HCT116 (cell line): ENCODE measurements at regions not wholly inside any gene's neighbourhood (a gene's known extent, or its start where the extent isn't known, plus 50 kb on each side); places are given as distances from the start of the nearest gene placed in this dataset.

Experiments
- ATAC-seq: fragments of 200-7000 bp; cut with Tn5 transposase; 2 replicates; pipeline ENCODE4 v1.9.1; 2020; ENCODE audit warnings: mild to moderate bottlenecking, moderate library complexity
- BruUV-seq: library from RNA; stranded (reverse); fragments of 400-500 nt; replicated peaks from 2 replicates; lab custom pipeline; 2021; lab: Mats Ljungman, UMichigan
- CTCF ChIA-PET: fragments of 300-600 bp; sonication (Branson Sonifier 250); formaldehyde crosslinking; loops from one replicate; lab custom pipeline; 2021; ENCODE audit warnings: antibody characterized with exemption; lab: Charles Lee
- POLR2A ChIA-PET: fragments of 300-600, 350-600 bp; sonication (Branson Sonifier 250); formaldehyde crosslinking; loops from one replicate; lab custom pipeline; 2021; ENCODE audit warnings: antibody characterized with exemption; lab: Charles Lee
- RAD21 ChIA-PET, 2 experiments: fragments of 300-600 bp; sonication (Branson Sonifier 250); formaldehyde crosslinking; loops; one replicate each; lab custom pipeline; 2023; ENCODE audit warnings: low total read pairs in 2 of 2; ENCODE audit not compliant: uncharacterized antibody in 2 of 2, unreplicated experiment in 2 of 2, low non-redundant PET in 1 of 2; lab: Charles Lee
- DNase-seq: peaks from one replicate; pipeline ENCODE4 v3.0.0-alpha.2; 2010; ENCODE audit warnings: low read depth, low spot score
- H2AFZ ChIP-seq: fragments of 200-600 bp; shearing (Covaris generic), sonication (generic); 2 replicates; pipeline ENCODE4 v1.6.1; 2017; ENCODE audit warnings: low read depth, mixed run types, mixed read lengths, antibody characterized with exemption, low read length; ENCODE audit not compliant: poor library complexity, severe bottlenecking
- H3K27ac ChIP-seq: 2 replicates; pipeline ENCODE4 v1.5.1; 2012; ENCODE audit warnings: low read depth, low read length
- H3K27me3 ChIP-seq: fragments of 200-600 bp; sonication (generic); 2 replicates; pipeline ENCODE4 v1.6.1; 2016; ENCODE audit warnings: mixed run types, low read length, mixed read lengths; ENCODE audit not compliant: insufficient read depth
- H3K36me3 ChIP-seq, 2 experiments: fragments of 200-500 bp in 1 of 2; fragments of 200-600 bp in 1 of 2; sonication (Bioruptor generic) in 1 of 2; sonication (generic) in 1 of 2; 2 replicates each; pipeline versions ENCODE4 v1.5.1 to v1.6.1; 2014 to 2016; ENCODE audit warnings: low read length in 2 of 2, inconsistent platforms in 1 of 2, mixed read lengths in 1 of 2, mixed run types in 1 of 2; ENCODE audit not compliant: insufficient read depth in 2 of 2, control insufficient read depth in 1 of 2
- H3K4me1 ChIP-seq, 2 experiments: fragments of 200-600 bp in 1 of 2; sonication (generic) in 1 of 2; 2 replicates each; pipeline versions ENCODE4 v1.5.1 to v1.6.1; 2012 to 2017; ENCODE audit warnings: low read length in 2 of 2, inconsistent platforms in 1 of 2, mild to moderate bottlenecking in 1 of 2, mixed read lengths in 1 of 2, mixed run types in 1 of 2, moderate library complexity in 1 of 2; ENCODE audit not compliant: insufficient read depth in 2 of 2, control insufficient read depth in 1 of 2
- H3K4me2 ChIP-seq: fragments of 200-600 bp; sonication (generic); 2 replicates; pipeline ENCODE4 v1.6.1; 2017; ENCODE audit warnings: mixed run types, low read length, mixed read lengths
- H3K4me3 ChIP-seq, 2 experiments: fragments of 200-600 bp in 1 of 2; sonication (generic) in 1 of 2; replicated peaks in 1 of 2; 2 replicates each; pipeline ENCODE4 v1.5.1; 2011 to 2016; ENCODE audit warnings: low read length in 2 of 2, control low read depth in 1 of 2, low read depth in 1 of 2, mild to moderate bottlenecking in 1 of 2, mixed read lengths in 1 of 2, mixed run types in 1 of 2
- H3K79me2 ChIP-seq: fragments of 200-600 bp; sonication (generic); 2 replicates; pipeline ENCODE4 v1.6.1; 2017; ENCODE audit warnings: mild to moderate bottlenecking, mixed run types, low read length, moderate library complexity, mixed read lengths; ENCODE audit not compliant: insufficient read depth
- H3K9ac ChIP-seq: fragments of 200-600 bp; sonication (generic); 2 replicates; pipeline ENCODE4 v1.6.1; 2016; ENCODE audit warnings: low read length, mixed read lengths
- H3K9me2 ChIP-seq: fragments of 200-600 bp; sonication (generic), shearing (Covaris generic); 2 replicates; pipeline ENCODE4 v1.6.1; 2017; ENCODE audit warnings: mixed run types, mild to moderate bottlenecking, moderate library complexity; ENCODE audit not compliant: insufficient read depth
- H3K9me3 ChIP-seq, 2 experiments: fragments of 200-500 bp in 1 of 2; fragments of 200-600 bp in 1 of 2; sonication (Bioruptor generic) in 1 of 2; sonication (generic) in 1 of 2; 2 replicates each; pipeline ENCODE4 v1.6.1; 2014 to 2017; ENCODE audit warnings: low read length in 2 of 2, mixed read lengths in 2 of 2, inconsistent platforms in 1 of 2, low read depth in 1 of 2, mild to moderate bottlenecking in 1 of 2, mixed run types in 1 of 2, moderate library complexity in 1 of 2; ENCODE audit not compliant: control insufficient read depth in 1 of 2, insufficient read depth in 1 of 2
- H4K20me1 ChIP-seq: fragments of 200-600 bp; sonication (generic), shearing (Covaris generic); 2 replicates; pipeline ENCODE4 v1.6.1; 2017; ENCODE audit warnings: mixed run types, mild to moderate bottlenecking, moderate library complexity; ENCODE audit not compliant: insufficient read depth
- CBX3 ChIP-seq: IDR thresholded peaks from 2 replicates; pipeline ENCODE4 v1.6.1; 2012; ENCODE audit warnings: low read depth
- CTCF ChIP-seq, 3 experiments: fragments of 200-600 bp in 1 of 3; sonication (generic) in 1 of 3; IDR thresholded peaks in 2 of 3; conservative IDR thresholded peaks in 1 of 3; 2 replicates each; pipeline ENCODE4 v1.5.1; 2012 to 2017; ENCODE audit warnings: low read depth in 2 of 3, low read length in 2 of 3, antibody characterized with exemption in 1 of 3, borderline replicate concordance in 1 of 3, control low read depth in 1 of 3, mild to moderate bottlenecking in 1 of 3, mixed read lengths in 1 of 3, mixed run types in 1 of 3, moderate library complexity in 1 of 3; ENCODE audit not compliant: insufficient read depth in 1 of 3
- EGR1 ChIP-seq: IDR thresholded peaks from 2 replicates; pipeline ENCODE4 v1.6.1; 2012; ENCODE audit warnings: low read depth
- ELF1 ChIP-seq: IDR thresholded peaks from 2 replicates; pipeline ENCODE4 v1.6.1; 2012; ENCODE audit warnings: low read depth, borderline replicate concordance
- EZH2 ChIP-seq: fragments of 200-600 bp; sonication (generic); IDR thresholded peaks from 2 replicates; pipeline ENCODE4 v1.6.1; 2017; ENCODE audit warnings: antibody characterized with exemption, mixed run types
- FOSL1 ChIP-seq: IDR thresholded peaks from 2 replicates; pipeline ENCODE4 v1.6.1; 2012; ENCODE audit warnings: low read depth
- JUND ChIP-seq: IDR thresholded peaks from 2 replicates; pipeline ENCODE4 v1.6.1; 2012
- POLR2A ChIP-seq: IDR thresholded peaks from 2 replicates; pipeline ENCODE4 v1.7.0; 2011; ENCODE audit warnings: borderline replicate concordance; ENCODE audit not compliant: insufficient read depth, insufficient read length; ENCODE audit errors: extremely low read depth
- POLR2AphosphoS5 ChIP-seq: IDR thresholded peaks from 2 replicates; pipeline ENCODE4 v1.6.1; 2011; ENCODE audit warnings: mild to moderate bottlenecking, low read depth, low read length, moderate library complexity
- REST ChIP-seq: IDR thresholded peaks from 2 replicates; pipeline ENCODE4 v1.6.1; 2012; ENCODE audit warnings: low read depth
- SIN3A ChIP-seq: IDR thresholded peaks from 2 replicates; pipeline ENCODE4 v1.6.1; 2012; ENCODE audit warnings: low read depth
- TCF7L2 ChIP-seq: IDR thresholded peaks from 2 replicates; pipeline ENCODE4 v1.7.0; 2011; ENCODE audit warnings: borderline replicate concordance, inconsistent platforms; ENCODE audit not compliant: insufficient read depth, insufficient read length; ENCODE audit errors: extremely low read depth
- YY1 ChIP-seq: IDR thresholded peaks from 2 replicates; pipeline ENCODE4 v1.6.1; 2011; ENCODE audit warnings: low read length, low read depth, moderate library complexity, mild to moderate bottlenecking; ENCODE audit not compliant: insufficient replicate concordance; ENCODE audit errors: extremely low read depth
- ZNF274 ChIP-seq: fragments of 200-500 bp; sonication (Bioruptor generic); IDR thresholded peaks from 2 replicates; pipeline ENCODE4 v1.6.1; 2014; ENCODE audit warnings: mild to moderate bottlenecking, low read depth, low read length, inconsistent platforms
- intact Hi-C: fragments of 100-400 bp; cut with micrococcal nuclease; formaldehyde crosslinking; loops from 2 replicates; pipeline ENCODE4 v1.10.0; 2022
- TF ChIP-seq, protein P1 (sequence below): IDR thresholded peaks from 2 replicates; pipeline ENCODE4 v1.6.1; 2012

DNA sequence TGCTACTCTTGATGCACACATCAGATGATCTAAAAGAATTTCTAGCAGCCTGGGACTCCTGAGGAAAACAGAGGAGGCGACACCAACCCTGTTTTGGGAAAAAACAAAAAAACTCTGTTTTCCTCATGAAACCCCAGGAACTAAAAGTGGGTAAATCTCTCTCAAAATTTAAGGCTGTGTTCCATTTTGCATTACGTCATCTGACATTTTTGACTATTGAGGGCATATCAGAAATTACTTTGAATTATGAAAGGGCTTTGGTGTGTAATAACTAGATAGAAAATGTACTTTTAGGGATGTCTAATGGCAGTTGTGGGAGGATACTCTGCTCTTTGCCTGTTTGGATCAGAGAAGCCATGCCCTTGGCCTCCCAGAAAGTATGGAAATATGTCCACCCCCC, 963.0 kb downstream of the CNTNAP5 start:
- peaks cover 0 to 20% of the 10 kb centered on the region in 2 experiments; a peak in 2 of 4 replicates for H3K9me3 ChIP-seq
- DNase-seq (no peak), ATAC-seq (no peak)
- no peak for TF ChIP-seq TCF7L2
- no peak for TF ChIP-seq YY1
- TF ChIP-seq SIN3A = no peak
- no peak for TF ChIP-seq EGR1
- no peak for TF ChIP-seq CBX3
- no peak for TF ChIP-seq ZNF274
- no peak for TF ChIP-seq JUND
- TF ChIP-seq, protein P1, sequence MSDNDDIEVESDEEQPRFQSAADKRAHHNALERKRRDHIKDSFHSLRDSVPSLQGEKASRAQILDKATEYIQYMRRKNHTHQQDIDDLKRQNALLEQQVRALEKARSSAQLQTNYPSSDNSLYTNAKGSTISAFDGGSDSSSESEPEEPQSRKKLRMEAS = no peak
- no peak for TF ChIP-seq ELF1
- no peaks in the 10 kb centered on the region for H3K9me2 ChIP-seq
- H4K20me1 ChIP-seq = no peaks in the 10 kb centered on the region
- intact Hi-C loops = no loop called here
- no peaks in the 10 kb centered on the region for H3K4me1 ChIP-seq
- RAD21 ChIA-PET = no interaction called here
- no peak overlapping the region for H3K4me2 ChIP-seq
- H3K79me2 ChIP-seq = no peaks in the 10 kb centered on the region
- POLR2A ChIA-PET = no interaction called here
- CTCF ChIA-PET = no interaction called here
- no peaks in the 10 kb centered on the region for H3K36me3 ChIP-seq
- no peak overlapping the region for H2AFZ ChIP-seq
- no peaks in the 10 kb centered on the region for H3K27me3 ChIP-seq
- H3K4me3 ChIP-seq = no peak overlapping the region
- BruUV-seq = no TSS peak
- H3K27ac ChIP-seq = no peak overlapping the region
- no peak overlapping the region for H3K9ac ChIP-seq

GRCh38 chr2:124988794-124989193, 963.7 kb downstream of the CNTNAP5 start:
- DNase-seq (no peak), ATAC-seq (no peak)
- no peaks in the 10 kb centered on the region for H3K79me2 ChIP-seq
- no peaks in the 10 kb centered on the region for H3K9me2 ChIP-seq
- ChIA-PET RAD21 (no interaction called here), CTCF (no interaction called here), POLR2A (no interaction called here)
- H3K27me3 ChIP-seq = no peaks in the 10 kb centered on the region
- no peak overlapping the region for H3K4me3 ChIP-seq
- no peak overlapping the region for H3K9ac ChIP-seq
- no peaks in the 10 kb centered on the region for H3K36me3 ChIP-seq
- H3K4me2 ChIP-seq = no peak overlapping the region
- H2AFZ ChIP-seq = no peak overlapping the region
- no peak overlapping the region for H3K27ac ChIP-seq
- intact Hi-C loops = no loop called here
- H4K20me1 ChIP-seq = no peaks in the 10 kb centered on the region
- BruUV-seq = no TSS peak
- H3K4me1 ChIP-seq = no peaks in the 10 kb centered on the region
- H3K9me3 ChIP-seq = peaks cover 0 to 25% of the 10 kb centered on the region in 2 experiments; a peak in 2 of 4 replicates
- no peak for TF ChIP-seq CTCF (IDR thresholded peaks at IDR 0.05 in 2 of 3, conservative IDR thresholded peaks at IDR 0.05 in 1 of 3; ENCODE audit: borderline replicate concordance in 1 of 3, insufficient read depth in 1 of 3, low read depth in 2 of 3, low read length in 2 of 3)
- no peak for TF ChIP-seq REST
- no peak for TF ChIP-seq POLR2AphosphoS5
- no peak for TF ChIP-seq EZH2
- TF ChIP-seq ZNF274 = no peak
- no peak for TF ChIP-seq POLR2A
- TF ChIP-seq FOSL1 = no peak
- no peak for TF ChIP-seq TCF7L2
